SHP77 treated with DMSO at 0.1 percent for 48 hours (cell line): ENCODE measurements at regions not wholly inside any gene's neighbourhood (a gene's known extent, or its start where the extent isn't known, plus 50 kb on each side); places are given as distances from the start of the nearest gene placed in this dataset.

Experiments
- DNase-seq: peaks from one replicate; lab custom pipeline; 2025; lab: John Stamatoyannopoulos, UW

DNA sequence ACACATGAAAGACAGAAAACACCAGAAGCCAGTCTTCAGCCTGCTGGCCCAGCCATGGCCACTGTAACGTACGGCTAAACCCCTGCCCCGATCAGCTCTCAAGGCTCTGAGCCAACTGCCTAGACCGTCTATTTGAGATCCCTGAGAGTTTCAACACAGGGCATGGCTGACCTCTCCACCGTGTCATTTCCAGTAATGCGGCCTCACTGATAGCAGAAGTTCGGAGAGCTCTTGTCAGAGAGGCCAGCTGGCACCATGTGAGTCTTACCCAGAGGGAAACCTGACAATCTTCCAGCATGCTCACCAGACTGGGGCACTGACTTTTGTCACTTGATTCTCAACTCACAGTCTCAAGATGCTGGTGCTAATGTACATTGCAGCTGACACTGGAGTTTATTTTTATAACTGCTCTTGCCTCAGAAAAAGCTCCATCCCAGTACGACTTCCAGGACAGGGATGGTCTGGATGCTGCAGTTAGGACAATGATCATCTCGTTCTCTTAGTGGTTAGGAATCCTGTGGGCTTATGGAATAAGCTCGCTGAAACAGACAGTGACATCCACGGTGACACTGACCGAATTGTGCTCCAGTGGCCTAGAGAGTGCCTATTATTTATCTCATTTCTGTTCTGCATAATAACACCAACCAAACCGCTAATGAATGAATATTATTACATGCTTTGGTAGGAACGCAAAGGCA lies 372.7 kb downstream of the ICE1 start:
- no peak for DNase-seq

DNA sequence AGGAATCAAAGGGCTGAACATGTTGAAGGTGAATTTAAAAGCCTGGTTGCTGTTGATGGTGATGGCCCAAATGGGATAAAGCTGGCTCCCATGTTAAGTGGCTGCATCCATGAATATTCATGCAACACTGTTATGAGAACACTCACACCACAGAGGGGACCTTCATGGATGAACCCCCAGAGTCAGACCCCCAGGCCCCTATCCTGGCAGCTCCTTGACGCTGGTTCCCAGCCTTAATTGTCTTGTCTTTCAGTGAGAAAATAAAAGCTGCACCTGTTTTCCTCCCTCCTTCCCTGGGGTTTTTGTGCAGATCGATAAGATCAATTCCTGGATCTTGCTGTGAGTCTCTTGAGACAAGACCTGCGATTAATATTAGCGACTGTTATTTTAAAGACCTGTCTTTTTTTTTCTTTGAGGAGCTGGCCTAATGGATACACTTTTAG lies 371.7 kb downstream of the ICE1 start:
- DNase-seq: no peak

GRCh38 chr5:5793242-5794117 lies 371.0 kb downstream of the ICE1 start:
- no peak for DNase-seq

DNA sequence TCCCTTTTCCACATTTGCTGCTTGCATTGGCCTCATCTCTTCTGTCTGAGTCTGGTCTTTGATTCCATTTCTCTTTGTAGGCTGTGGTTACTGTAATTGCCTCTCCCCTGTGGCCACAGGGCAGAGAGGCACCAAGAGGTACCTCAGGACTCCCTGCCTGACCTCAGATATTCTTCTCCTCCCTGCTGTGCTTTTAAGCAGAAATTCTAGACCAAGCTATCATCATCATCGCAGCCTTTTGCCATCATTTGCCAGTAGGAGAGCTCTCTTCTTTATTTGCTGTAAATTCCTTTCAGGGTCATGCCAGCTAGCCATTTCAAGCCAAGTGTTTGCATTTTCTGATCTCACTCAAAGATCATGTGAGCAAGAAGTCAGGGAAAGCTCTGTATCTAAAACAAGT lies 369.6 kb downstream of the ICE1 start:
- no peak for DNase-seq

DNA sequence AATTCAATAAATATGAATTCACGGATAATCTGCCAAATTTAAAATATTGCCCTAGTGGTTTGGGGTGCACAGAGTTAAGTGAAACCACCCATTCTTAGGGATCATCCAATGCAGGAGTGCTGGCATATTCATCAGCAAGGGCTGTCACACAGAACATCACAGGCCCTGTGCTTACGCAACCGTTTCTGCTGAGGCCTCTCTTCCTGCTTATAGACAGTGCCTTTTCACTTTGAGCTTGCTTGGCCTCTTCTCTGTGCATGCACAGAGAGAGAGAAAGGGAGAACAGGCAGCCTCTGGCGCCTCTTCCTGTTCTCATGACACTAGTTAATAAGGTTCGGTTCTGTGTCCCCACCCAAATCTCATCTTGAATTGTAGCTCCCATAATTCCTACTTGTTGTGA lies 366.3 kb downstream of the ICE1 start:
- DNase-seq: no peak

DNA sequence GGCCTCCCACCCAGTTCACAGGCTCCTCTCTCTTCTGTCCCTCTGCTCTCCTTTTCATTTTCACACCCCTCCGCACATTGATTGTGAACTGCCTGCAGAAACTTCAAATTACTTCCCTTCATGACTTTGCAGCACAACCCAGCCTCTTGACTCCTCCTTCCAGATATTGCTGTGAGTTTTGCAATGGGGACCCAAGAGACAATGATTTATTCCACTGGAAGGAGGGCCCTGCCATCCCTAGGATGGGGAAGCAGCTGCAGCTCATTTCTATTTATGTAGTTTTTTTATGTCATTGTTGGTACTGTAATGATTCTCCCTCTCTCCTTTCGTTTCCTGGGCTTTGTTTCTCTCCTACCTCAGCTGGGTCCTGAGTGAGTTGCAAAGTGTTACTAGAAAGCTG lies 364.9 kb downstream of the ICE1 start:
- DNase-seq: no peak

DNA sequence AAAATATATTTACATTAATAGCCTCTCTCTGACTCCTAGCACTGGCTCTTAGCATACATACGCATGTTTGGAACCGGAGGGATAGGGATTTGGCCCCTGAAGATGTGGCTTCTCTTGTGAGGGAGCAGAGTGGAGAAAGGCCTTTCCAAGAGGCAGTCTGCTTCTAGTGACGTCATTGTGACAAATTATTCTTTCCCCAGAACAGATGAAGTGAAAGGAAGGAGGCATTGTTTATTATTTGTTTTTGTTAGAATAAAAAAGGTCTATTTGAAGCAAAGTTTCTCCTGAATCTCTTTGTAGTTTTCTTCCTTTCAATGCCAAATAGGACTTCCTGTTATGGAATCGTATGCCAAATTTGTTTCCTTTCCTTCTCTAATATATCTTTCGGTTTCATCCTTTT lies 361.6 kb downstream of the ICE1 start:
- DNase-seq: no peak

- DNase-seq: no peak
Measured at GRCh38 chr5:5783021-5783420, 360.5 kb downstream of the ICE1 start.

- DNase-seq: no peak
Measured at GRCh38 chr5:5782402-5782801, 359.9 kb downstream of the ICE1 start.

GRCh38 chr5:5781335-5781734 lies 358.9 kb downstream of the ICE1 start:
- no peak for DNase-seq

- DNase-seq: no peak
Measured at GRCh38 chr5:5780253-5780652, 357.8 kb downstream of the ICE1 start.

DNA sequence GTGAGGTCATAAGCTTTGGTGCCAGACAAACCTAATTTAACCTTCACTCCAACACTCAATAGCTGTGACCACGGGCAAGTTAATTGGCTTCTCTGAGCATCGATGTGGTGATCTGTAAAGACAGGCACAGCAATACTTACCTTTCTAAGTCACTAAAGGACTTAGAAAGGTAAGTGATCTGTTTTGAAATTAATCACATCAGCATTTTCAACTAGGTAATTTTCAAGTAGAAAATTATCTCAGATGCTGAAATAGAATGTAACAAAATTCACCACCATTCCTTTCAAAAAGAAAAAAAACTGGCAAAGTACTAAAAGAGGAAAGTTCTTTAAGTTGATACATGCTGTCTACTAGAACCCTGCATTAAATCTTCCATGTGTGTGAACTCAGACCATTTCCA lies 354.5 kb downstream of the ICE1 start:
- no peak for DNase-seq

DNA sequence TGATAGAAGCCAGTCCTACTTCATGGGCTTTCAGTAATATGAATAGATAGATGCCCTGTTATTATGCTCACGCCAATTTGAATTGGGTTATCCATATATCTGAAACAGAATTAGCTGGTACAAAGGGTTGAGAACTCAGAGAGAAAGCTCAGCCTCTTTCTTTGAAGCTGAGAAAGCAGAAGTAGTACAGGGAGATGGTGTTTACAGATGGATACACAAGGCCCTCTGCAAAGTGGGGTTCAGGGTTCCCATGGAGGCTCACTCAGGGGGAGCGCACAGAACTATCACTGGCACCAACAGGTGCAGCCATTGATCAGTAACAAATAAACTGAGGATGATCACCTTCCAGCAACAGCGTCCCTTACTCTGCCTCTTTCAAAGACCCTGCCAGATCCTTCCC lies 349.7 kb downstream of the ICE1 start:
- DNase-seq: no peak

- no peak for DNase-seq
Measured at GRCh38 chr5:5770825-5771224, 348.3 kb downstream of the ICE1 start.

DNA sequence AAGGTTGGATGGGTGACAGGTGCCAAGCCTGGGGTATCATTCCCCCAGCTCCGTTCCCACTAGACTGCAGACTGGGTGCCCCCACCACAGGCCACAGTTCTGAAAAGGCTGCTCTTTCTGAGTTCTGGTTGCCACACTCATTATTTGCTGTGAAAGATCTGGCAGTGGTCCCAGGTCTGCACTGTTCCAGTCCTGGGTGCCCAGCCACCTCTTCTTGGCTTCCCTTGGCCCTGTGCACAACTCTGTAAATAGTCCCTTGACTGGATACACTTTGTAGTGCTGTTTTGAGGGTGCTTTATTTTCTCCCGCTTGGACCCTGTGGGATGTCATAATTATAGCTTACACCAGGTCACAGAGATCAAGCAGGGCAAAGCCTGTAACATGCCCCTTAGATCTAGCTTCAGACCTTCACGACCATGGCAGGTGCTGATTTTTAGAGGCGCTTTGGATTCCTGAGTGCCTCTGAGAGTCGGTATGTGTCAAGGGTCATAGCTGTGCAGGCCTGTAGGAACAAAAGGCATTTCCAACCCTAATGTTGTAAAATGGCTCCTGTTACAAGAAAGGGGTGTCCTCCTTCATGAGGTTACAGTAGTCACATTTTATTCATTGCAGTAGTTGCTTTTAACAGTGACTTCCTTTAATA lies 344.9 kb downstream of the ICE1 start:
- DNase-seq: no peak

DNA sequence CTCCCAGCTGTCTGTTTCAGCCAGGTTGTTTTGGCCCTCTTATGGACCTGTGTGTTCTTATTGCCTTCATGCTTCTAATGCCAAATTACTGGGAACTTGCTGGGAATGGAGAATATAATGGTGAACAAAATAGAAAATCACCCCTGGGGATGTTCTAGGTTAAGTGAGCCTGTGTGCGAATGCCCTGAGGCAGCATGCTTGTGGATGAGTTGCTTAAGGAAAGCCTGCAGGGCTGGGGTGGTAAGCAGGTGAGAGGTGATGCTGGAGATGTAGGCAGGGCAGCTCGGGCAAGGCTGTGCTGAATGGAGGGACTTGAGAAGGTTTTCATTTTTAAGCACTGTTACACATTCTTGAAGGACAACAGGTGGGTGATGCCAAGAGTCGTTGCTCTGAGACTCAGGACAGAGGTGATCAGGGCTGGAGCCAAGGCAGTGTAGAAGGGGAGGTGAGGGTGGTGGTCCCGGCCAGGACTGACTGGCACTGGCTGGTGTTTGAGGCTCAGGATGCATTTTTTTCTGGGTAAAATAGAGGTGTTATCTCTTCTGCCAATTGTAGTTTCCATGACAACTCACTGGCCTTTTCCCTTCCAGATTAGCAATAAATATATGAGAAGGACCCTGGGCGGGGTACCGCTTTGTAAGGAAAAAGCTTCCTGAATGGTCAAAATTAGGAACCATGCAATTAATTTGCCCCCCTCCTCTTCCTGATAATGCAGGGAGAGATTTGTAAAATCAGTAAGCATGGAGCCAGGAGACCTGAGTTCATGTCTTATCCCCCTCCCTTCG lies 342.8 kb downstream of the ICE1 start:
- no peak for DNase-seq

- no peak for DNase-seq
Measured at GRCh38 chr5:5764246-5764645, 341.8 kb downstream of the ICE1 start.

DNA sequence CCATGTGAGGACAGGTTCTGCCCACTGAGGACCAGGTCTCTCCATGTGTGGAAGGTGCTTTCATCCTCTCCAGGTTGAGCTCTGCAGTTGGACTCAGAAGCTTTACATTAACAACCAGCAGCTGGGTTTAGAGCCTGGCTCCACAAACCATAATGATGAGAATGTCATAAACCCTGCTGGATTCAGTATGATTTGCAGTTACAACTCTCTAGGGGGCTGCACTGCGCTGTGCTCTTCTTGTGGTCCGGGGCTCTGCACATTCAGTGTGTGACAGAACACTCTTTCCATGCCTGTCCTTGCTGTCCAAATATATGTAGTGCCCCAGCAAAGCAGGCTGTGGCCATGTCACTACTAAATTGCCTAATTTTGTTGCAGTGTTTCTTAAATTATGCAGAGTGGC lies 334.3 kb downstream of the ICE1 start:
- DNase-seq: no peak

GRCh38 chr5:5755888-5756287 lies 333.4 kb downstream of the ICE1 start:
- no peak for DNase-seq

- no peak for DNase-seq
Measured at GRCh38 chr5:5752844-5753243, 330.4 kb downstream of the ICE1 start.

DNA sequence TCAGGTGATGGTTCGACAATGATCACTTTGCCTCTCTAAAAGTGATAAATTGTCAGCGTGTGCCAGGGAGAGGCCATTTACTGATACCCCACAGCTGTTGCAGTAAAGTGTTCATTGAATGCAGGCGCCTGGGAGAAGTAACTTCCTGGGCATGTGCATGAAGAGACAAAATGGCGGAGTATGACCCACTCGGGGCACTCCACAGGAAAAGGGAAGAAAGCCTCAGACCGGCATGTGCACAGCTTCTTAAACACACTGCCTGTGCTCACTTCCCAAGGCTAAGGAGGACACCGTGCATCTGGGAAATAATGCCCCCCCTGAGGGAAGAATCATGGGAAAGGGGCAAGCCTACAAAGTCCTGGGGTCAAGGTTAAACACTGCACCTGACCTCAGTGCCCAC lies 329.5 kb downstream of the ICE1 start:
- no peak for DNase-seq

DNA sequence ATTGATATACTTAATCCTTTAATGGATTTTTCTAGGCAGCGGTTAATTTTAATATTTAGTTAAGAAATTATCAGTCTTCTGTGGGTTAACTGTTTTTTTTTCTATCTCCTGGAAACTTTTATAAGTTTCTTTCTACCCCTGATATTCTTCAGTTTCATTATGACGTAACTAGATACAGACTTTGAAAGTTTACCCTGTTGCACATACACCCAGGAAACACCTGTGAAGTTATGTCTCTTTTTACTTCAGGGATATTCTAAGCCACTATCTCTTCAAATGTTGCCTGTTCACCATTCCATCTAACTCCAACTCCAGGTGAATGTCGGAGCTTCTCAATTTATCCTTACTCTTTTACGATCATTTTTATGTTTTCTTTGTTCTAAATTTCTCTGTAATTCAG lies 329.0 kb downstream of the ICE1 start:
- no peak for DNase-seq
